NCI-H2171 treated with DMSO at 0.1 percent for 48 hours (cell line): ENCODE measurements at regions not wholly inside any gene's neighbourhood (a gene's known extent, or its start where the extent isn't known, plus 50 kb on each side); places are given as distances from the start of the nearest gene placed in this dataset.

Experiments used
- DNase-seq: peaks from one replicate; lab custom pipeline; 2025; lab: John Stamatoyannopoulos, UW

DNA sequence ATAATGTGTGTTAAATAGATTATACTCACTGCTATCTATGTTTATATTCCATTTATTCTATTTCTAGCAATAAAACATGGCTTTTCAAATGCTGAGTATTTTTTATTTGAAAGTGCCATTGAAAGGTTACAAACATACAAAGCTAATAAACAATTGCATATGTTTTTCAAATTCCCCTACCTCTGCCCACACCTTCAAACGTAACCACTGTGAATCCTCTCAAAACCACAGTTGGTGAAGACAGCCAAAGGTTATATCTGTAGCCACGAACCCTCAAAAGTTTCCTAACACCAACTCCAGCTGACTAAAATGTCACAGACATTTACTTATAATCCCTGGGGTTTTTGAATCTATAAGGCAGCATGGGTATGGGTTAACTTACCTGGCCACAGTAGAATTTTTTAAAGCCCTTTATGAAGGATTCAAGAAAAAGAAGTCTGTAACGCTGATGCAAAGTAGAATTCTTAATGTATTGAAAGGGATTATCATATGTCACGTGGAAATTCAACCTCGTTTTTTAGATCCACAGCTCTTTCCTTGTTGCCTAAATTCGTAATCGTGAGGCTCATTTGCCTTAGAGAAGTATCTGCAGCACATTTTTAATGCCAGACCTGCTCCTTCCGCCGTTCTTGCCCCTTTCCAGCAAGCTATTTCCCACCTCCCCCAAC lies 122.5 kb upstream of the ZC3H12C start:
- DNase-seq = no peak

DNA sequence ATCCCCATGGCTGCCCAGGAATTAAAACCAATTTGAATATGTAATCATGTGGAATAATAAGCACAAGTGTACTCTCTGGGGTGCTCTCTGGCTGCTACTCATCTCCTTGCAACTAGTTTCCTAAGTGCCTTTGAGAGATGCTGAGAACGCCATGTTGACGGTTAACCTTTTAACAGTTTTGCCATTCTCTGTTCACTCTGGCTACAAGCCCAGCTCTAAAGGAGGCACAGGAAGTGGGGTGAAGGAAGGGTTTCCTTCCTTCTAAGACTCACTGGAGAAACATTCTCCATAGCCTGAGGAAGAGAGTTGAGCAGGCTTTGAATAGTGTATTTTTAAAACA lies 122.0 kb upstream of the ZC3H12C start:
- peak; percentile 70 for DNase-seq

DNA sequence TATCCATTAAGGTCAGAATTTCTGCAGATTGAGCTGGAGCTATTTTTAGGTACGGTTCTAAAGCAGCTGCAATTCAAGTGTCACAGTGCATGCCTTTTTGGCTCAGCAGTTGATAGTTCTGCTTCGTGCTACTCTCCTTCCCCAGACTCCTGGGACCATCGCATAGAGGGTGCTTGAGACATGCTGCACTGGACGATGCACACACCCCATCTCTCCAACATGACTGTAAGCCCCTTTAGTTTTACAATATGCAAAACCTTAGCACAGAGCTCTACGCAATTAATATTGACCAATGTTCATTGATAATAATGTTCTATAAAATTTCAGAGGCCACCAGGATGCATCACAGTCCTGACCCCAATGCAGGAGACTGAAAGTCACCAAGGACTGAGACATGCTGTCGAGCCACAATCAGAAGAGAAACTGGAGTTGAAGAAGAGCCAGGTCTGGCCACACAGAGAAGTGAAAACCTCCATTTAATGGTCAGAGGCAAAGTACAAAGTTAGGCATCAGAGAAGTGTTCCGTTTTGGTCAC lies 120.9 kb upstream of the ZC3H12C start:
- DNase-seq = no peak

DNA sequence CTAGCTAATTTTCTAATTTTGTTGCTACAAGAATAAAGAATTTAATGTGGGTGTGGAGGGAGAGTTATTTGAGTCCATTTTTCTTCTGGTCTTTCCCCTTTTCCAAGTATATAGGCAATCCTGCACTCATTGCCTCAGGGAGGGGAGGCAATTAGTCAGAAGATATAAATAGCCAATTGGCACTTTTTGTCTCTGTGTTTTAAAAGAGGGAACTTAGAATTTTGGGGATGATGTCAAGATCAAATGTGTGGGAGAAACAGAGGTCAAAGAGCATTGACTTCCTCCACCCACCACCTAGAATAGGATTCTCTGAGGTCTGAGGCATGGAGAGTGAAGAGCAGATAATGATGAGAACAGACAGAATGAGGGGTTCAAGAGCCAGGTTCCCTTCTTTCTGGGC lies 120.3 kb upstream of the ZC3H12C start:
- no peak for DNase-seq

DNA sequence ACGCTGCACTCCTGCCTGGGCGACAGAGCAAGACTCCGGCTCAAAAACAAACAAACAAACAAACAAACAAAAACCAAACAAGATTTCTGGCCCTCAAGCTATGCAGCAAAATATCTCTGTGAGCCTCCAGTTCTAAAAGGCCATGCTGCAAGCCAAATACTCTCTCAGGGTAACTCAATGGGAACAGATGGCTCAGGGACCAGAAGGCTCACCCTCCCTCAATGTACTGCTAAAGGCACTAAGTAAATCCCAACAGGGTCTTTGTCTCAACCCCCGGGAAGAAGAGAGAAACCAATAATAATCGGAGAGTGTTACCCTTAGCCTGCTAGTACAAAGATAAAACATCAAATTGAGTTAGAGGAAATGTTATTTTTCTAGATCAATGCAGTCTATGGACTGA lies 119.7 kb upstream of the ZC3H12C start:
- DNase-seq = peak; percentile 79

DNA sequence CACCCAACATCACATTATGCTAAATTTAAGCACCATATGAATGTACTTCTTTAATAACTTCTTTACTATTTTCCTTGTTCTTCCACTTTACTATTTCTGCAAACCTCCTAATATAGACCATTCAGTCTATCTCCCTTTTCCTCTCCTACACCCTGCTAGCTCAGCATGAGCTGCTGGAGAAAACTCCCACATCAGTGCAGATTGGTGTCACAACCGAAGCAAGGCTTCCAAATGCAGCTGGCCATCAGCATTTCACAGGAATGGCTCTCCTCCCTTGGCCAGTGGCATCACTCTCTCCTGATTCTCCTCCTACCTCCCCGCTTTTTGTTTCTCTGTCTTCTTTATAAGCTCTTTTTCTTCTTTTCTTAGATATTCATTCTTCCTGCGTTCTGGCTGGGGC lies 118.7 kb upstream of the ZC3H12C start:
- no peak for DNase-seq

DNA sequence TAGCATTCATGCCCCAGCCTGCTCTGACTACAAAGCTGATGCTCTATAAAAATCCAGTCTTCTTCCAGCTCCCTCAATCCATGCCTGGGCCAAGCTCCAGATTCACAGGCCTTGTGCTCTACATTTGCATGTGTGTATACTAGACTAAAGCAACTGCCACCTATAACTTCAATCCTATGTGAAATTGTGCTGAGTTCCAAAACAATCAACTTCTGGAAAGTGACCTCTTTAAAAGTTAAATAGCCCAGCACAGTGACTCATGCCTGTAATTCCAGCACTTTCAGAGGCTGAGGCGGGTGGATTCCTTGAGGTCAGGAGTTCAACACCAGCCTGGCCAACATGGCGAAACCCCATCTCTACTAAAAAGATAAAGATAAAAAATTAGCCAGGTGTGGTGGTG lies 114.3 kb upstream of the ZC3H12C start:
- DNase-seq = no peak

DNA sequence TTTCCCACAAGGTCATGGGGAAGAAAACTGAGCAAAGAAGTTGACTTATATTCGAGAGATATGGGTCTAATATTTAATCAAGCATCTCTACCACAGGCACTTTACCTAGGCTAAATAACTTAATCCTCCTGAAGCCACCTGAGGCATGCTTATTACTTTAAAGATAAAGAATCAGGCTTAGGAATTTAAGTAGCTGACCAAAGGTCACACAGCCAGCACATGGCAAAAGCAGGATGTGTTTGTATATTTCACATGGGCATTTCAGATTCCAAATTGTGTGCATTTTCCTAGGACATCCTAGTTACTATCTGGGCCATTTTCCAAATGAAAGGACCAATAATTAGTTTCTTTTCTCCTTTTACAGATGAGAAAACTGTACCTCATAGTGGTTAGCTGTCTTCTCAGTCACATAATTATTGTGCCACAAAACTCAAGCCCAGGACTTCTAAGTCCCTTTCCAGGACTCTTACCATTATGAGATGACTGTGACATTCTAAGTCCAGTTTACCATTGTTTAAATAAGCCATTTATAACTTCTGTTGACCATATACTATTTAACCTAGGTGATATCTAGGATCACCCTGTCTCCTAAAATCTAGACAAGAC lies 112.1 kb upstream of the ZC3H12C start:
- no peak for DNase-seq

DNA sequence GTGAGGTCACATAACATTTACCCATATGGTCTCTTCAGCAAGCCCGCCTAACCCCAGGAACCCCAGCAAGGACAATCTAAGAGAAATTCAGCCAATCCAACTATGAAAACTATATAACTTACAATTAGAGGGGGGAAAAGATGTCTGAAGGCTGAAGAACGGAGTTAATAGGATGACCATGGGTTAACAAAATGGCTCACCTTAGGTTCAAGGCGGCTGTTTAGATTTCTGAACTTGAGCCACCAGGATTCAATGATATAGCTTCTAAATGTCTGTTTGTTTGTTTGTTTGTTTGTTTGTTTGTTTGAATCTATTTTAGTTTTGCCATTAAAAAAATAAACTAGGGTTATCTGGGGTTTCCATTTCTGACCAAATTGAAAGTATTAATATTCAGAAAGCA lies 109.8 kb upstream of the ZC3H12C start:
- DNase-seq = no peak

DNA sequence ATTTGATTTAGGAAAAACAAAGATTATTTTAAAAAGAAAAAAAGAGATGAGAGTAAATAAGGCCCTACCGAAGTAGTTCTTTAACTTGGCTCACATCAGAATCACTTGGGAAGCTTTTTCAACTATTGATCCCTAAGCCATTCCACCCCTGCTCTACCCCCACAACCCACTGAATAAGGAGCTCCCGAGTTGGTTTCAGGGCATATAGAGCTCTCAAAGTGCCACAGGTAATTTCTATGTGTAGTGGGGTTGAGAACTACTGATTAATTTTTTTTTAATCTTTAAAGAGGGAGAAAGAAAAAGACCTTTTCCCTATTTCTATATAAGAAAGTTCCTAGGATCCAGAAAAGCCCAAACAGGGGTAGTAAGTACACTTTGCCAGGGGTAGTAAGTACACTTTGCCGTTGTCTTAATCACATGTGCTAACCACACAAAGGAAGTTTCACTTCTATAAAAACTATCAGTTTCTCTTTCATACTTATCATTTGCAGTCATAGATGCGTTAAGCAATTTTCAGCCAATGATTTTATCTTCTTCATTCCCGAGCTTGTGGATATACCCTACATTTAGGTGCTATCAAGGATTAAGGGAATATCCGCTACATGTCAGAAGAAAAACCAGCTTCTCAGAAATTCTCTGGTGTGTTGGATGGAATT lies 108.4 kb upstream of the ZC3H12C start:
- no peak for DNase-seq

DNA sequence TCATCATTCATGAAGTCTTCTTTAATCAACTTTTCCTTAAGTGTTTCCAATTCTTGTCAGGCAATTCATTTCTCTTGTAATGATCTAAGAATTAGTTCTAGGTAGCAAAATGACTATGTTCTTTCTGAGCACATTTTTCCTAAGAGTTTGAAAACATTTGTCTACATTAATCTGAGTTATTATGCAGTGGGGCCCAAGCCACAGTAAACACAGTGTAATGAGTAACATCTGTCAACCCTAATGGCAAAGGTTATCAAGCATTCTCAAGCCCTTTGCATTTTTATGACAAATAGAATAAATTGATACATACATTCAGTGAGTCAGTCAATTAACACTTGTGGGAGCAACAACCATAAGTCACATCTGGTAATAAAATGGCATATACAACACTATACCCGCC lies 106.7 kb upstream of the ZC3H12C start:
- no peak for DNase-seq

DNA sequence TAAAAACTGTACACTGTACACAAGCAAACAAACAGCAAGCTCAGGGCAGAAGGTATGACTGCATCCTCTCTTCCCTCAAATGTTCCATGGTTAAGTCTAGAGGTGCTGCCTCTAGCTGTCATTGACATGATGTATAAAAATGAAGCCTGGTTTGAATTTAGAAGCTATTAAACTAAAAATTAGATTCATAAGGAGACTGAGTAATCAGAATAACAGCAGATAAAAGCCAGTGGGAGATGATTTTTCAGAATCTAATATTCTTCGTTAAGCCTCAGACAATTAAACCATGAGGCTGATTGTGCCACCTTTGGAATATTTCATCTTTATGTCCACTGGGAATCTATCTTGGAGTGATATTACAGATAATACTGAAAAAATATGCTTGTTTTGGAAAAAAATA lies 101.4 kb upstream of the ZC3H12C start:
- DNase-seq = no peak

DNA sequence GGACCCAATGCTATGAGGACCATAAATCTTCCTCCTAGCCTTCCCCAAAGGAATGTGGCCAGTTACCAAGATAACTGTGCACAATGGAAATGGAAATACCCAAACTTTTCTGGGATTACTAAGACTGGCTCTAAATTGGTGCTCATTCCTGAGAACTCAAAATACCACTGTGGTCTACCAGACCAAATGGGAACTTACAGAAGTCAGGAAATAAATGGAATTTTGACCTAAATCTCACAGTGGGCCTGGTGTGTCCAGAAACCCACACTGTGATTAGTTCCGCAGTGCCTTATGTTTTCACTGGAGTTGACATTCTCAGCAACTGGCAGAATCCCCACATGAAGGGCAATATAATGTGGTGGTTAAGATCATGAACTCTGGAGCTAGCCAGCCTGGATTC lies 99.4 kb upstream of the ZC3H12C start:
- DNase-seq = no peak

DNA sequence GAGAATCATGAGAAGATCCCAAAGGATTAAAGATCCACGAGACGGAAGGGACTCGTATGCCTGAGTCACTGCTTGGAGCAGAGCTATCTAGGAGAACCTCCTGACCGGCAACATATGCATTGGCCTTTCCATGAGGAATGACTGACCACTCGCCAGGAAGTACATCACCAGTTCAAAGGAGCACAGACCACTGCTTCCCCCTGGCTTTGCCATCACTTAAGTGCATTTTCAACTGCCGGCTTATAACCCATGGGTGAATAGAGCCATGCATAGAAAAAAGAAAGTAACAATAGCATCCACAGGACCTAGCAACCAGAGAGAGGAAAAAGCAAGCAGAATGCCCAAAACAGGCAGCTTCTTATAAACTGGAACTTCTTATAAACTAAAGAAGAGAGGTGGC lies 98.3 kb upstream of the ZC3H12C start:
- no peak for DNase-seq

DNA sequence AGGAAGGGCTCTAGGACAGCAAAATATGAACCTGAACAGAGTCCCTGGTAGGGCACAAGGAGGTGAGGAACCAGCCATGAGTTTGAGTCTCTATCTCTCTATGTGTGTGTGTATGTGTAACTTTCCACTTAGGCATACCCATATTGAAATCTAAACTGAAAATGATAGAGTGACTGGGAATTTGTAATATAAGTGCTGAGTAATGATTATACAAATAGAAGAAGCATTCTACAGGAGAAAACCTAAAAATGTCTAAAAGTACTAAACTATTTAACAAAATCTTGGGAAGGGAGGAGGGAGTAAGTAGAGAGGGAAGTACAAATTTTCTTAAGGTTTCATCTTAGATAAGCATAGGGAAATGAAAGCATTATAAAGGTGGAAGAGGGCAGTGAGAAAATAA lies 97.1 kb upstream of the ZC3H12C start:
- no peak for DNase-seq

DNA sequence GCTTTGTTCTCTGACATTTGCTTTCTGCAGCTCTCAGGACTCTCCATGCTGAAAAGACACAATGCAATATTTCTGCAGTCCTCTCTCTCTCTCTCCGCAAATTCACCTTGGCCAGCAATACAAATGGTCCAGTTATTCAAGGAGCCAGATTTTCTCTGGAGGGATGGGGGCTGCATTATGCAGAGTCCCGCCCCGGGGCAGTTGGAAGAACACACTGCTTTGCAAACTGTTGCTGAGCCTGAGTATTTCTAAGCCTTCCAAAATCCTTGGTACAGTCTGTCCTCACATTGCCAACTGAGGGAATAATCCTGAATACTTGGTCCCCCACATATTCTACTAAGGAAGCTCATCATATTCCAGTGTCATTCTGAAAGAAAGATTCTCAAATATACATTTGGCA lies 94.3 kb upstream of the ZC3H12C start:
- DNase-seq = no peak

DNA sequence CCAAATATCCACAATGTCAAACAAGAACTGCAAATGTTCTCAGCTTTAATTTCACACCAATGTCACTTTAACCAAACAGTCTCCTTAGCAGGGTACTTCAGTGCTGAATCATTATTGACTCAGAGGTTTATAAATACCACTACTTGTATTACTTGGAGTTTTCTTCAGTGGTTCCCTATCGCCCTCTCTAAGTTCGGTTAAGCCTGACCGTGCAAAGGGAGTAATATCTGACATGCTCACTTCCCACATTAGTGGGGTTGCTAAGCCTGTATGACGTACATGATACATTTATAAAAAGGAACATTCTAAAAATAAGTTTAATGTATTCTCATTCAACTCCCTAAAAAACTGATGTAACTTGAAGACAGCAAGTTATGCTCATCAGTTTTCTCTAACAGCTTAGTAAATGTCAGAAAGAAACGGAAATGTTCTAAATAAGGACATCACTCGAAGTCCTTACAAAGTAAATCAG lies 93.1 kb upstream of the ZC3H12C start:
- no peak for DNase-seq

DNA sequence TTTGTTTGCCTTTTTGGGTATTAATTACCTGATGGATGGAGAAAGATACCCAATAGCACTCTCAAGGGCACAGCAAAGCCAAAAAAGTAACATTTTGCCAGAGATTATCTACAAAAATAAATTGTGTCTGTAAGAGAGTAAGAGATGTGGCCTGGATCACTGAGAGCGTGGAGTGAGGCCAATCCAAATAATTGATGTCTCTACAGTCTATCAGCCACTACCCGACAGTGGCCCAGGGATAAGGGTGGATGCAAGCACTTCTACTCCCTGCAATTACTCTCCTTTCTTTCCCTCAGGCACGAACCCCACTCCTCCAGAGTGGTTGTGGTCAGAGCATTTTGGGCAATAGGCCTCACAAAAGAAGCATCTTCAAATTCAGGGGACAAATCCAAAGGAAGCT lies 92.3 kb upstream of the ZC3H12C start:
- no peak for DNase-seq

DNA sequence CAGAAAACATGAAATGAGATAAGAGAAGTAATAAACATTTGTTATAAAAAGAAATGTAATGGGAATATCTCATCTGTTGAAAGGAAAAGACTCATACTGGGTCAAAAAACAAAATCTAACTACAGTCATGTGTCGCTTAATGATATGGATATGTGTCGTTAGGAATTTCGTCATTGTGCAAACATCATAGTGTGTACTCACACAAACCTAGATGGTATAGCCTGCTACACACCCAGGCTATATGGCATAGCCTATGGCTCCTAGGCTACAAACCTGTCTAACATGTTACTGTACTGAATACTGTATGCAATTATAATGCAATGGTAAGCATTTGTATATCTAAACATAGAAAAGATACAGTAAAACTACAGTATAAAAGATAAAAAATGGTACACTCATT lies 89.8 kb upstream of the ZC3H12C start:
- no peak for DNase-seq

DNA sequence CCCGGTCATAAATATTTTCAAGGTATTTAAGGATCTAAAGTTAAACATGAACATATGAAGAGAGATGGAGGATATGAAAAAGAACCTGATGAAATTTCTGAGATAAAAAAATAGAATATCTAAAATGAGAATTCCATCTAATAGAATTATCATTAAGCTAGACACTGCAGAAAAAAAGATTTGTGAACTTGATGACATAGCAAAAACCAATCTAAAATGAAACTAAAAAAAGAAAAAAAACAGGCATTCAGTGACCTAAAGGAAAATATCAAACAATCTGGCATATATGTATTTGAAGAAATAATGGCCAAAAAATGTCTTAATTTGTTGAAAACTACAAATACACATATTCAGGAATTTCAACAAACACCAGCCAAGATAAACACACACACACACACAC lies 81.6 kb upstream of the ZC3H12C start:
- DNase-seq = no peak

DNA sequence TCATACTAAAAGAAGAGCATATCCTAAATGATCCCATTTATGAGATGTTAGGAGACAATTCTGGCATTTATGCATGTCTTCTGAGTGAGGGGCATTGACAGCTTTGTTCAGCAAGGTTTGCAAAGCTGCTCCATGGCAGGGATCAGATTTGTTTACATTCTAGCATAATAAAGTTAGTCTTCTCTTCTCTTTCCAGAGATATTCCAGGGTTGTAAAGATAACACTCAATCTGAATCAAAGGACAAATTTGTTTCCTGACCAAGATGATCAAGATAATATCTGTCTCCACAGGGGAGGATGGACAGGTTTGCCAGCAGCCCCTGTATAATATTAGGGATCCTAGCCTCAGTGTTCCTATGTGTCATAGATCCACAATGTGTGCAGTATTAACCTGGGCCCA lies 77.5 kb upstream of the ZC3H12C start:
- no peak for DNase-seq

DNA sequence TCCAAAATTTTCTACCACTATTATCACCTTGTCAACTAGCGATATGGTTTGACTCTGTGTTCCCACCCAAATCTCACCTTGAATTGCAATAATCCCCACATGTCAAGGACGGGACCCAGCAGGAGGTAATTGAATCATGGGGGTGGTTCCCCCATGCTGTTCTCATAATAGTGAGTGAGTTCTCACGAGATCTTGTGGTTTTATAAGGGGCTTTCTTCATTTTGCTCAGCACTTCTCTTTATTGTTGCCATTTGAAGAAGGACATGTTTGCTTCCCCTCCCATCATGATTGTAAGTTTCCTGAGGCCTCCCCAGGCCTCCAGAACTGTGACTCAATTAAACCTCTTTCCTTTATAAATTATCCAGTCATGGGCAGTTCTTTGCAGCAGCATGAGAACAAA lies 73.5 kb upstream of the ZC3H12C start:
- no peak for DNase-seq

DNA sequence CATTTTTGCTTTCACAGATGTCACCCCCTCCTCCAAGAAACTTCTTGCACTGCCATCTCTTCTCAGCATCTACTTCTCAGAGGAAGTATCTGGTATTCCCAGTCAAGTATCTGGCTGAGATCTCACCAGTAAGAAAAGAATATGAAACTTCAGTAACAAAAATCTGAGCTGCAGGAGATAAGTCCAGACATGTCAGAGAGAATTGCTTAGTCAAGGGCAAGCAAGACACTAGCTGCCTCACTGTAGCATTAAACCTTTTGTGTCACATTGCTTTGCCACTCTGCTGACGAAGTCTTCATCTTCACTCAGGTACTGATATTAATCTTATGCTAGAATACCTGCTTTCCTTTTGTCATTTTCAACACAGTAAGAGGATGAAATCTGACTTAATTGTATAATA lies 70.6 kb upstream of the ZC3H12C start:
- DNase-seq = peak; percentile 50

DNA sequence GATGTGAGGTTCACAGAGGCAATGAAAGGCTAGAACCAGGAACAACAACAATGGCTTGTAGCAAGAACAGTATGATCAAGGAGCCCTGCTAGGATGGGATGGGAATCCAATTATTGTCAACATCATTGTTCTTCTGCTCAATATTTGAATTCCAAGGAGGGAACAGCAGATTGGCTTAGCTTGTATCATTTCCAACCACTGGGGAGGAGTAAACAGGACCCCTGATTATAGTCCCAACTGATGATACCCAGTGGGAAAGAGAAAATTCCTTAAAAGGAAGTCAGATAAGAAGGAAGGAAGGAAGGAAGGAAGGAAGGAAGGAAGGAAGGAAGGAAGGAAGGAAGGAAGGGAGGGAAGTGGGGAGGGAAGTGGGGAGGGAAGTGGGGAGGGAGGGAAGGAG lies 69.5 kb upstream of the ZC3H12C start:
- no peak for DNase-seq
